Gastrocnemius medialis (tissue), 4 donors: ENCODE measurements at regions not wholly inside any gene's neighbourhood (a gene's known extent, or its start where the extent isn't known, plus 50 kb on each side); places are given as distances from the start of the nearest gene placed in this dataset.

Experiments
- CTCF ChIP-seq, 5 experiments: fragments of 450-650 bp in 3 of 5; fragments of 200-600 bp in 2 of 5; sonication (generic) in 2 of 5; IDR thresholded peaks in 4 of 5; conservative IDR thresholded peaks in 1 of 5; 1 replicate in 4 of 5; 2 replicates in 1 of 5; pipeline ENCODE4 v1.5.1; 2016 to 2019; ENCODE audit warnings: antibody characterized with exemption in 5 of 5, mild to moderate bottlenecking in 3 of 5, moderate library complexity in 3 of 5
- POLR2A ChIP-seq, 2 donors: fragments of 450-650 bp; IDR thresholded peaks; one replicate each; pipeline ENCODE4 v1.6.1; 2017; ENCODE audit warnings: antibody characterized with exemption in 2 of 2, mild to moderate bottlenecking in 2 of 2, moderate library complexity in 2 of 2

GRCh38 chr13:105894697-105895096, 640.8 kb downstream of the EFNB2 start:
- TF ChIP-seq CTCF (IDR thresholded peaks at IDR 0.05 in 4 of 5, conservative IDR thresholded peaks at IDR 0.05 in 1 of 5) (no peak), POLR2A (IDR thresholded peaks at IDR 0.05) (no peak)
